Endodermal cell (in vitro differentiated cells): ENCODE measurements at regions not wholly inside any gene's neighbourhood (a gene's known extent, or its start where the extent isn't known, plus 50 kb on each side); places are given as distances from the start of the nearest gene placed in this dataset.

Source experiments
- DNase-seq: peaks from one replicate; pipeline ENCODE4 v3.0.0-alpha.2; 2017
- H3K27ac ChIP-seq: 2 replicates; pipeline ENCODE4 v1.5.1; 2013; ENCODE audit warnings: mild to moderate bottlenecking, low read depth, low read length, moderate library complexity
- H3K27me3 ChIP-seq: 2 replicates; pipeline ENCODE4 v1.6.1; 2013; ENCODE audit warnings: mild to moderate bottlenecking, low read length, moderate library complexity; ENCODE audit not compliant: insufficient read depth, control insufficient read depth, poor library complexity, severe bottlenecking
- H3K36me3 ChIP-seq: 2 replicates; pipeline ENCODE4 v1.7.0; 2013; ENCODE audit warnings: mild to moderate bottlenecking, low read length, moderate library complexity; ENCODE audit not compliant: control insufficient read depth, insufficient read depth
- H3K4me1 ChIP-seq: one replicate; pipeline ENCODE4 v1.7.0; 2013; ENCODE audit warnings: low read length; ENCODE audit not compliant: control insufficient read depth, insufficient read depth
- H3K4me3 ChIP-seq: 2 replicates; pipeline ENCODE4 v1.5.1; 2013; ENCODE audit warnings: mild to moderate bottlenecking, low read length, moderate library complexity
- H3K9ac ChIP-seq: 2 replicates; pipeline ENCODE4 v1.6.1; 2013; ENCODE audit warnings: mild to moderate bottlenecking, low read length, moderate library complexity; ENCODE audit not compliant: poor library complexity, severe bottlenecking; ENCODE audit errors: extremely low read depth
- H3K9me3 ChIP-seq: 2 replicates; pipeline ENCODE4 v1.6.1; 2013; ENCODE audit warnings: mild to moderate bottlenecking, low read length, moderate library complexity; ENCODE audit not compliant: control insufficient read depth
- H3K27ac Mint-ChIP-seq: 2 replicates; pipeline ENCODE4 v1.8.0; 2020; ENCODE audit warnings: mixed read lengths
- H3K27me3 Mint-ChIP-seq: 2 replicates; pipeline ENCODE4 v1.8.0; 2021; ENCODE audit warnings: mild to moderate bottlenecking, mixed read lengths; ENCODE audit not compliant: insufficient read depth
- H3K36me3 Mint-ChIP-seq: 2 replicates; pipeline ENCODE4 v1.8.0; 2020; ENCODE audit warnings: low read depth, mixed read lengths
- H3K4me1 Mint-ChIP-seq: 2 replicates; pipeline ENCODE4 v1.8.0; 2020; ENCODE audit warnings: mixed read lengths
- H3K4me3 Mint-ChIP-seq: 2 replicates; pipeline ENCODE4 v1.8.0; 2020; ENCODE audit warnings: mild to moderate bottlenecking, moderate library complexity, mixed read lengths
- H3K9me3 Mint-ChIP-seq: 2 replicates; pipeline ENCODE4 v1.8.0; 2020; ENCODE audit warnings: mild to moderate bottlenecking, mixed read lengths
- CTCF ChIP-seq: fragments of 200-600 bp; sonication (generic); conservative IDR thresholded peaks from 2 replicates; pipeline ENCODE4 v1.5.0; 2021; ENCODE audit warnings: antibody characterized with exemption, mild to moderate bottlenecking
- WGBS, 2 experiments: methylation state at CpG; one replicate each; pipeline versions ENCODE4 v1.1.5 to v1.1.7; 2013; ENCODE audit warnings: missing lambda C conversion rate in 2 of 2, mixed read lengths in 1 of 2; ENCODE audit not compliant: insufficient coverage in 1 of 2, insufficient read length in 1 of 2; 5-methylcytosine and 5-hydroxymethylcytosine counted together

- Mint-ChIP-seq H3K36me3 (no peaks in the 10 kb centered on the region), H3K4me1 (no peaks in the 10 kb centered on the region), H3K9me3 (peaks cover 37% of the 10 kb centered on the region), H3K4me3 (no peak overlapping the region), H3K27me3 (no peaks in the 10 kb centered on the region), H3K27ac (no peak overlapping the region)
- H3K4me3 ChIP-seq = no peak overlapping the region
- TF ChIP-seq CTCF = no peak
- H3K27ac ChIP-seq = no peak overlapping the region
- H3K9me3 ChIP-seq = peaks cover 12% of the 10 kb centered on the region
- WGBS, 2 experiments = 85 to 92% methylated on average over 2 to 3 of the region's 3 CpGs
- no peaks in the 10 kb centered on the region for H3K27me3 ChIP-seq
- no peaks in the 10 kb centered on the region for H3K4me1 ChIP-seq
- no peaks in the 10 kb centered on the region for H3K36me3 ChIP-seq
- no peak overlapping the region for H3K9ac ChIP-seq
- DNase-seq = no peak
Observed at GRCh38 chr6:125392682-125393081, 90.9 kb upstream of the HDDC2 start.

- H3K4me1 ChIP-seq = no peaks in the 10 kb centered on the region
- H3K27ac ChIP-seq = no peak overlapping the region
- H3K36me3 ChIP-seq = no peaks in the 10 kb centered on the region
- no peak overlapping the region for H3K4me3 ChIP-seq
- Mint-ChIP-seq H3K27ac (no peak overlapping the region), H3K4me1 (no peaks in the 10 kb centered on the region), H3K27me3 (no peaks in the 10 kb centered on the region), H3K4me3 (no peak overlapping the region), H3K36me3 (no peaks in the 10 kb centered on the region), H3K9me3 (peaks cover 42% of the 10 kb centered on the region)
- no peaks in the 10 kb centered on the region for H3K27me3 ChIP-seq
- no peak for DNase-seq
- no peak overlapping the region for H3K9ac ChIP-seq
- no peak for TF ChIP-seq CTCF
- 100% methylated on average over 1 of the region's 1 CpG; no CpG with 5 or more reads in 1 of the 2 experiments for WGBS, 2 experiments
- H3K9me3 ChIP-seq = peaks cover 12% of the 10 kb centered on the region
Observed at GRCh38 chr6:125393449-125393858, 91.7 kb upstream of the HDDC2 start.

GRCh38 chr6:125406741-125407140 lies 105.0 kb upstream of the HDDC2 start:
- H3K27me3 Mint-ChIP-seq = no peaks in the 10 kb centered on the region
- WGBS, 2 experiments = 85 to 100% methylated on average over 1 of the region's 1 CpG
- no peaks in the 10 kb centered on the region for H3K4me1 ChIP-seq
- H3K36me3 Mint-ChIP-seq = peaks cover 2% of the 10 kb centered on the region
- no peaks in the 10 kb centered on the region for H3K27me3 ChIP-seq
- no peak overlapping the region for H3K4me3 ChIP-seq
- DNase-seq = no peak
- peaks cover 4% of the 10 kb centered on the region for H3K9me3 ChIP-seq
- H3K9me3 Mint-ChIP-seq = peaks cover 22% of the 10 kb centered on the region
- no peak overlapping the region for H3K27ac ChIP-seq
- H3K4me3 Mint-ChIP-seq = no peak overlapping the region
- H3K9ac ChIP-seq = no peak overlapping the region
- H3K27ac Mint-ChIP-seq = no peak overlapping the region
- no peaks in the 10 kb centered on the region for H3K36me3 ChIP-seq
- no peaks in the 10 kb centered on the region for H3K4me1 Mint-ChIP-seq
- no peak for TF ChIP-seq CTCF
